B cell (primary cell): ENCODE measurements at regions not wholly inside any gene's neighbourhood (a gene's known extent, or its start where the extent isn't known, plus 50 kb on each side); places are given as distances from the start of the nearest gene placed in this dataset.

ENCODE experiments used
- ATAC-seq: fragments of 200-7000 bp; cut with Tn5 transposase; one replicate; pipeline ENCODE4 v1.10.0; 2021; ENCODE audit warnings: low read depth, mild to moderate bottlenecking, moderate number of reproducible peaks, moderate library complexity
- CTCF ChIA-PET: fragments of 350-600 bp; sonication (Branson Sonifier 250); formaldehyde crosslinking; loops from one replicate; lab custom pipeline; 2021; ENCODE audit warnings: antibody characterized with exemption, inconsistent platforms; lab: Charles Lee
- POLR2A ChIA-PET: fragments of 350-600 bp; sonication (Branson Sonifier 250); formaldehyde crosslinking; loops from one replicate; lab custom pipeline; 2021; ENCODE audit warnings: antibody characterized with exemption; lab: Charles Lee
- DNase-seq: peaks from one replicate; pipeline ENCODE4 v3.0.0; 2013
- H2AFZ ChIP-seq: 2 replicates; pipeline ENCODE4 v1.6.1; 2012; ENCODE audit warnings: mild to moderate bottlenecking, low read depth, low read length; ENCODE audit not compliant: insufficient read depth, poor library complexity, severe bottlenecking
- H3K27ac ChIP-seq, 2 donors: 1 replicate in 1 of 2; 2 replicates in 1 of 2; pipeline ENCODE4 v1.5.1; 2012 to 2013; ENCODE audit warnings: low read length in 2 of 2, mild to moderate bottlenecking in 2 of 2, moderate library complexity in 1 of 2
- H3K27me3 ChIP-seq, 4 experiments: fragments of 200-600 bp in 1 of 4; sonication (generic) in 1 of 4; replicated peaks in 1 of 4; 1 replicate in 2 of 4; 2 replicates in 2 of 4; pipeline versions ENCODE4 v1.6.1 to v1.7.0; 2013 to 2016; ENCODE audit warnings: low read length in 3 of 4, mild to moderate bottlenecking in 2 of 4, mixed read lengths in 1 of 4, moderate library complexity in 1 of 4; ENCODE audit not compliant: insufficient read depth in 4 of 4, control insufficient read depth in 3 of 4; ENCODE audit errors: control extremely low read depth in 1 of 4
- H3K36me3 ChIP-seq, 2 experiments: replicated peaks in 1 of 2; 1 replicate in 1 of 2; 2 replicates in 1 of 2; pipeline versions ENCODE4 v1.6.1 to v1.7.1; 2013; ENCODE audit warnings: low read length in 1 of 2; ENCODE audit not compliant: insufficient read depth in 2 of 2, control insufficient read depth in 1 of 2; ENCODE audit errors: control extremely low read depth in 1 of 2, extremely low read depth in 1 of 2
- H3K4me1 ChIP-seq, 2 donors: fragments of 200-600 bp in 1 of 2; sonication (generic) in 1 of 2; 1 replicate in 1 of 2; 2 replicates in 1 of 2; pipeline versions ENCODE4 v1.5.1 to v1.6.1; 2013 to 2017; ENCODE audit warnings: low read length in 2 of 2; ENCODE audit not compliant: control insufficient read depth in 2 of 2, insufficient read depth in 2 of 2
- H3K4me2 ChIP-seq: replicated peaks from 2 replicates; pipeline ENCODE3; 2012; ENCODE audit warnings: mild to moderate bottlenecking, low read depth, low read length; ENCODE audit not compliant: poor library complexity, severe bottlenecking
- H3K4me3 ChIP-seq, 5 experiments: fragments of 200-600 bp in 1 of 5; sonication (generic) in 1 of 5; 1 replicate in 3 of 5; 2 replicates in 2 of 5; pipeline versions ENCODE4 v1.5.1 to v1.7.0; 2011 to 2016; ENCODE audit warnings: low read length in 4 of 5, mild to moderate bottlenecking in 4 of 5, low read depth in 2 of 5, control low read depth in 1 of 5, moderate library complexity in 1 of 5; ENCODE audit not compliant: insufficient read depth in 1 of 5; ENCODE audit errors: control extremely low read depth in 1 of 5, extremely low read depth in 1 of 5
- H3K79me2 ChIP-seq: fragments of 200-600 bp; sonication (generic); one replicate; pipeline ENCODE4 v1.6.0; 2016; ENCODE audit warnings: low read length; ENCODE audit not compliant: control insufficient read depth, insufficient read depth
- H3K9ac ChIP-seq: fragments of 200-600 bp; sonication (generic); 2 replicates; pipeline ENCODE4 v1.6.1; 2017; ENCODE audit warnings: mild to moderate bottlenecking, low read length, moderate library complexity
- H3K9me3 ChIP-seq, 3 donors: one replicate each; pipeline versions ENCODE4 v1.6.1 to v1.7.1; 2013; ENCODE audit warnings: low read length in 2 of 3; ENCODE audit not compliant: control insufficient read depth in 2 of 3, insufficient read depth in 1 of 3; ENCODE audit errors: control extremely low read depth in 1 of 3
- H4K20me1 ChIP-seq: 2 replicates; pipeline ENCODE4 v1.6.0; 2012; ENCODE audit warnings: mild to moderate bottlenecking, low read length; ENCODE audit not compliant: insufficient read depth, control insufficient read depth, poor library complexity, severe bottlenecking
- H3K27ac Mint-ChIP-seq: one replicate; pipeline ENCODE4 v1.8.0; 2021; ENCODE audit warnings: mixed read lengths
- H3K27me3 Mint-ChIP-seq: one replicate; pipeline ENCODE4 v1.8.0; 2021; ENCODE audit warnings: mixed read lengths
- H3K4me1 Mint-ChIP-seq: one replicate; pipeline ENCODE4 v1.8.0; 2021; ENCODE audit warnings: mixed read lengths
- H3K4me3 Mint-ChIP-seq: one replicate; pipeline ENCODE4 v1.8.0; 2021; ENCODE audit warnings: mixed read lengths
- H3K9me3 Mint-ChIP-seq: one replicate; pipeline ENCODE4 v1.8.0; 2022; ENCODE audit warnings: mixed read lengths; ENCODE audit not compliant: insufficient read depth
- CTCF ChIP-seq: fragments of 200-600 bp; IDR thresholded peaks from one replicate; pipeline ENCODE4 v1.8.0; 2022; ENCODE audit warnings: antibody characterized with exemption, mild to moderate bottlenecking
- EZH2 ChIP-seq: IDR thresholded peaks from 2 replicates; pipeline ENCODE4 v1.6.1; 2012; ENCODE audit warnings: borderline replicate concordance, low read depth, mild to moderate bottlenecking, moderate library complexity, low read length; ENCODE audit not compliant: insufficient read depth, poor library complexity, severe bottlenecking
- WGBS: methylation state at CpG from one replicate; pipeline ENCODE4 v1.1.5; 2013; ENCODE audit warnings: missing lambda C conversion rate; ENCODE audit not compliant: insufficient coverage; 5-methylcytosine and 5-hydroxymethylcytosine counted together
- intact Hi-C: fragments of 100-400 bp; cut with micrococcal nuclease; formaldehyde crosslinking; loops from one replicate; pipeline ENCODE4 v1.10.0; 2022

DNA sequence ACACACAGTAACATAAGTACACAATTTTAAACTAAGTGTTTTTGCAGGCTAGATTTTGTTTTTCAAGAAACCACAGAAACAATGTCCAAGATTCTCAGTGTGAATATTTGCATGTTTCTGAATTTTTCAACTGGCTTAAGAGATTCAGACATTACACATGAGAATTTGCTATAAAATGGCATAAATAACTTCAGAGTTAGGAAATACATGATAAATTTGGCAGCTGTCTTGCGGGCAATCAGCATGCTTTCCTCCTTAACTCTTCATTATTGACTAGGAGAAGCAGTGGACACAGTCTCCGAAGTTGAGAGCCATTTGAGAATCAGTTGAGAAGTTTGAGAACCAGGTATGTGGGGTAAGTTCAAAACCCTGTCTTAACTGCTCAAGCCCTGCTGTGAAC lies 625.6 kb upstream of the SGO1 start:
- no peak overlapping the region for H3K4me3 Mint-ChIP-seq
- no peaks in the 10 kb centered on the region for H3K36me3 ChIP-seq
- CTCF ChIA-PET = no interaction called here
- no peaks in the 10 kb centered on the region for H3K4me1 ChIP-seq
- ATAC-seq (no peak), DNase-seq (no peak)
- H3K4me2 ChIP-seq = no peak overlapping the region
- H3K27me3 ChIP-seq = no peaks in the 10 kb centered on the region
- H3K9me3 Mint-ChIP-seq = peaks cover 3% of the 10 kb centered on the region
- whole genome bisulfite sequencing = no CpG with 5 or more reads among the region's 2 CpGs
- H3K27ac Mint-ChIP-seq = no peak overlapping the region
- peaks cover 0 to 3% (median 2%) of the 10 kb centered on the region in 3 donors for H3K9me3 ChIP-seq
- TF ChIP-seq CTCF (no peak), EZH2 (no peak)
- H3K27me3 Mint-ChIP-seq = no peaks in the 10 kb centered on the region
- intact Hi-C loops = no loop called here
- H4K20me1 ChIP-seq = no peaks in the 10 kb centered on the region
- no peak overlapping the region for H3K27ac ChIP-seq
- H2AFZ ChIP-seq = no peak overlapping the region
- no peak overlapping the region for H3K4me3 ChIP-seq
- POLR2A ChIA-PET = no interaction called here
- no peaks in the 10 kb centered on the region for H3K79me2 ChIP-seq
- H3K4me1 Mint-ChIP-seq = no peaks in the 10 kb centered on the region
- H3K9ac ChIP-seq = no peak overlapping the region

DNA sequence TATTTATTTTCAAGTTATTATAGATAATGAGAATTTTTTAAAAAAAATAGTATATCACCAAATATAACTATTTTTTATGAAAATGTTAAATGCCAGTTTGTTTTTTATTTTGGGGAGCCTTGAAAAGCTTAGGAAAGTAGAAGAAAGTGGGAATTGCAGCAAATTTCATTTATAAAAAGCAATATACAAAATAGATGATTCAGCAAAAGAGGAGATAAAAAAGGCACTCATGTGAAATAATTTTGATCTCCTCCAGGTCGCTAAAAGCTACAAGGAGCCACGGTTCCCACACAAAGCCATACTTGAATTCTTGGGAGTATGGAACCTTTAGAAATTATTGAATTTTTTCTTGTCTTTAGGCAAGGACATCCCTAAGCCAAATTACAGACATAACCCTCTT lies 625.0 kb upstream of the SGO1 start:
- no peak for ATAC-seq
- Histone ChIP-seq H3K79me2 (no peaks in the 10 kb centered on the region), H3K4me3 (no peak overlapping the region), H3K4me2 (no peak overlapping the region), H3K9ac (no peak overlapping the region), H3K27me3 (no peaks in the 10 kb centered on the region), H2AFZ (no peak overlapping the region), H3K27ac (no peak overlapping the region), H3K4me1 (no peaks in the 10 kb centered on the region), H3K9me3 (peaks cover 0 to 3% (median 2%) of the 10 kb centered on the region in 3 donors), H4K20me1 (no peaks in the 10 kb centered on the region), H3K36me3 (no peaks in the 10 kb centered on the region)
- ChIA-PET POLR2A (no interaction called here), CTCF (no interaction called here)
- Mint-ChIP-seq H3K9me3 (peaks cover 3% of the 10 kb centered on the region), H3K27ac (no peak overlapping the region), H3K4me3 (no peak overlapping the region), H3K27me3 (no peaks in the 10 kb centered on the region), H3K4me1 (no peaks in the 10 kb centered on the region)
- TF ChIP-seq CTCF = no peak
- TF ChIP-seq EZH2 = no peak
- no CpG with 5 or more reads among the region's 2 CpGs for WGBS
- DNase-seq = no peak
- intact Hi-C loops = no loop called here
